ENCODE measurements at regions not wholly inside any gene's neighbourhood (a gene's known extent, or its start where the extent isn't known, plus 50 kb on each side); places are given as distances from the start of the nearest gene placed in this dataset.

DNA sequence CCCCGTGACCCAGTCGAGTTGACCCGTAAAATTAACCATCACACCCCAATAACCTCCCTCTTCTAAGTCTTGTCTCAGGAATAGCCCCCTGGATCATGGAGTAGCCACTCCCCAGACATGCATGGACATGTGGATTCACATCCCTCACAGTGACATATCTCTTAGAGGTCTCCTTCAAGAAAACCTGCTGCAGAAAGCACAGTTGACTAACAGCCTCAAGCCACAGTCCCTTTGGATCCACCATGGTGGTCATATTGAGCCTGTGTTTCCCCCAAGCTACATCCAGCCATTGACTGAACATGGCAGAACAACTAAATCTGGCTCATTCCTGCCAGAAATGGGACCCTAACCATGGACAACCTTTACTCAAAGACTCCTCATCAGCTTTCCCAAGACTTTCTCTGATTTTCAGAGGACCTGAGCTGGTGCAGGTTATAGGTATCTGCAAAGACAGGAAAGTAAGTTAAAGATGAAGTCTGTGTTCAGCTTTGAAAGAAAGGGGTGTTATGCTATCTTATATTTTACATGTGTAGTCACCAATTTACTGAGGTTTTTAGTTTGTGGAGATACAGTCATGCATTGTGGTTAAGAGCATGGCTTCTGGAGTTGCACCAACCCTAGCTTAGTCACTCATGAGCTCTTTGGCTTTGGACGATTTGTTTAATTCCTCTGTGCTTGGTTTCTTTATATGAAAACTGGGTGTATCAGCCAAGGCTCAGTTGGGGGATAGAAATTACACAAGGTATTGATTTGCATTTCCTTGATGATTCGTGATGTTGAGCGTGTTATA, 219.1 kb downstream of the MYLK4 start:
- no peak for TF ChIP-seq POLR2A (IDR thresholded peaks at IDR 0.05)
- TF ChIP-seq, protein P1, sequence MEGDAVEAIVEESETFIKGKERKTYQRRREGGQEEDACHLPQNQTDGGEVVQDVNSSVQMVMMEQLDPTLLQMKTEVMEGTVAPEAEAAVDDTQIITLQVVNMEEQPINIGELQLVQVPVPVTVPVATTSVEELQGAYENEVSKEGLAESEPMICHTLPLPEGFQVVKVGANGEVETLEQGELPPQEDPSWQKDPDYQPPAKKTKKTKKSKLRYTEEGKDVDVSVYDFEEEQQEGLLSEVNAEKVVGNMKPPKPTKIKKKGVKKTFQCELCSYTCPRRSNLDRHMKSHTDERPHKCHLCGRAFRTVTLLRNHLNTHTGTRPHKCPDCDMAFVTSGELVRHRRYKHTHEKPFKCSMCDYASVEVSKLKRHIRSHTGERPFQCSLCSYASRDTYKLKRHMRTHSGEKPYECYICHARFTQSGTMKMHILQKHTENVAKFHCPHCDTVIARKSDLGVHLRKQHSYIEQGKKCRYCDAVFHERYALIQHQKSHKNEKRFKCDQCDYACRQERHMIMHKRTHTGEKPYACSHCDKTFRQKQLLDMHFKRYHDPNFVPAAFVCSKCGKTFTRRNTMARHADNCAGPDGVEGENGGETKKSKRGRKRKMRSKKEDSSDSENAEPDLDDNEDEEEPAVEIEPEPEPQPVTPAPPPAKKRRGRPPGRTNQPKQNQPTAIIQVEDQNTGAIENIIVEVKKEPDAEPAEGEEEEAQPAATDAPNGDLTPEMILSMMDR (IDR thresholded peaks at IDR 0.05) = no peak
- TF ChIP-seq POLR2AphosphoS5 (IDR thresholded peaks at IDR 0.05) = no peak

All from gastroesophageal sphincter (tissue), 3 donors.